ENCODE measurements at regions not wholly inside any gene's neighbourhood (a gene's known extent, or its start where the extent isn't known, plus 50 kb on each side); places are given as distances from the start of the nearest gene placed in this dataset.

DNA sequence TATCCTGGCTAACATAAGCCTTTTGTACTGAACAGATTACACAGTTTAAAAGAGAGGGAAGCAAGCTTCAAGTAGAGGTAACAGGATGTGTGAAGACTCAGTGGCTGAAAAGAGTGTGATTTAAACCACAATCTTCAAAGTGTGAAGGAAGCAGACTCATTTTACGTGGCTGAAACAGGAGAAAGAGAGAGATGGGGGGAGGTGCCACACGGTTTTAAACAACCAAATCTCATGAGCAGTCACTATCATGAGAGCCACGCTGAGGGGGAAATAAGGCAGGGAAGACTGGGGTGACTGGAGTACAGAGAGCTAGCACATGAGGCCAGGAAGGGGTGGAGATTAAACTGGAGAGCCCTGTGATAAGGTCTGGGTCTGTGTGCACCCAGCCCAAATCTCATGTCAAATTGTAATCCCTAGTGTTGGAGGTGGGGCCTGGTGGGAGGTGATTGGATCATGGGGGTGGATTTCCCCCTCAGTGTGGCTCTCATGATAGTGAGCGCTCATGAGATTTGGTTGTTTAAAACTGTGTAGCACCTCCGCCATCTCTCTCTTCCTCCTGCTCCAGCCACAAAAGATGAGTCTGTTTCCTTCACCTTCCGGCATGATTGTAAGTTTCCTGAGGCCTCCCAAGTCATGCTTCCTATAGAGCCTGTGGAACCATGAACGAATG, 318.6 kb upstream of the CD180 start:
- Mint-ChIP-seq H3K9me3 (no peaks in the 10 kb centered on the region), H3K36me3 (ENCODE audit: low read depth) (no peaks in the 10 kb centered on the region), H3K4me3 (peak overlapping the region; percentile 44), H3K4me1 (peaks cover 26% of the 10 kb centered on the region), H3K27me3 (no peaks in the 10 kb centered on the region), H3K27ac (peak overlapping the region; percentile 1)
- ATAC-seq (replicated peaks), result peak; percentile 92

DNA sequence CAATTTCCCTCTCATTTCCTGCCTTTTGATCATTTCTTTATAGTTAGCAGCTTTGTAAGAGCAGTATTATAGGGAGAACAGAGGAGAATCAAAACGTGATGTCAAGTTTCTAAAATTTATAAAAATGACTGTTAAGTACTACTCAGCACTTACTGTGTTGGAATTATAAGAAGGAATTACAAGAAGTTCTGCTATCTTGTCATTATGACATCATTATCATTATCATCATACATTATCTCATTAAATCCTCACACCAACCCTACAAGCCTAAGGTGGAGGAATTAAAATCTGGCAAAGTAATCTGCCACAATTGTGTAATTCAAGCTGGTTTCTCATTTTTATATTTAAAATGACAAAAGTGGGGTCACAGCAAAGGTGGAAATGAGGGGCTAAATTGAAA, 316.2 kb upstream of the CD180 start:
- no peaks in the 10 kb centered on the region for H3K36me3 Mint-ChIP-seq (ENCODE audit: low read depth)
- H3K4me1 Mint-ChIP-seq, result peaks cover 14% of the 10 kb centered on the region
- H3K9me3 Mint-ChIP-seq, result no peaks in the 10 kb centered on the region
- H3K27me3 Mint-ChIP-seq, result no peaks in the 10 kb centered on the region
- H3K27ac Mint-ChIP-seq, result no peak overlapping the region
- no peak overlapping the region for H3K4me3 Mint-ChIP-seq
- ATAC-seq (replicated peaks), result no peak

DNA sequence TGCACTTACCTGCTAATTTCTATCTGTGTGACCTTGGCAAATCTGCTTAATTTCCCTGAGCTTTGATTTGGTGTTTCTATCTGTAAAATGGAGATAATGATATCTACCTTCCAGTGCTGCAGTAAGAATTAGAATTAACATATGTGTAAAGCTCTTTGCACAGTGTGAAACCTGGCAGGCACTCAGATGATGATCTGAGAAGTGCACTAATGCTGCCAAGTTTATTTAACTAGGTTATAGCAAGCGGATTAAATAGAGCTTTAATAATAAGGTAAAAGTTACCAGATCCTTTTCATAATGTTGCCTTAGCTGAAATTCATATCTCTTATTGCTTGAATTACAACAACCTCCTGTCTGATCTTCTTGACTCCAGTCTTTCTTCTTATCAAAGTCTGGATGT, 315.3 kb upstream of the CD180 start:
- Mint-ChIP-seq H3K36me3 (ENCODE audit: low read depth) (no peaks in the 10 kb centered on the region), H3K4me1 (peaks cover 14% of the 10 kb centered on the region), H3K27me3 (no peaks in the 10 kb centered on the region), H3K9me3 (no peaks in the 10 kb centered on the region), H3K4me3 (no peak overlapping the region), H3K27ac (no peak overlapping the region)
- no peak for ATAC-seq (replicated peaks)

DNA sequence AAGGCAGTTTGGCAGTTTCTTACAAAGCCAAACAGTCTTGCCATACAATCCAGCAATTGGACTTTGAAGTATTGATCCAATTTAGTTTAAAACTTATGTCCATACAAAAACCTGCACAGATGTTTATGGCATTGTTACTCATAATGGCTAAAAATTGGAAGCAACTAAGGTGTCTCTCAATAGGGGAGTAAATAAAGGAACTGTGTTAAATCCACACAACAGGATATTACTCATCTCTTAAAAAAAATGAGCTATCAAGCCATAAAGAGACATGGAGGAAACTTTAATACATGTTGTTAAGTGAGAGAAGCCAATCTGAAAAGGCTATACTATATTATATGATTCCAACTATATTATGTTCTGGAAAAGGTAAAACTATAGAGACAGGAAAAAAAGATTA, 313.6 kb upstream of the CD180 start:
- H3K4me3 Mint-ChIP-seq, result no peak overlapping the region
- H3K4me1 Mint-ChIP-seq, result peaks cover 7% of the 10 kb centered on the region
- peaks cover 4% of the 10 kb centered on the region for H3K27me3 Mint-ChIP-seq
- H3K9me3 Mint-ChIP-seq, result no peaks in the 10 kb centered on the region
- peak; percentile 18 for ATAC-seq (replicated peaks)
- no peak overlapping the region for H3K27ac Mint-ChIP-seq
- no peaks in the 10 kb centered on the region for H3K36me3 Mint-ChIP-seq (ENCODE audit: low read depth)

DNA sequence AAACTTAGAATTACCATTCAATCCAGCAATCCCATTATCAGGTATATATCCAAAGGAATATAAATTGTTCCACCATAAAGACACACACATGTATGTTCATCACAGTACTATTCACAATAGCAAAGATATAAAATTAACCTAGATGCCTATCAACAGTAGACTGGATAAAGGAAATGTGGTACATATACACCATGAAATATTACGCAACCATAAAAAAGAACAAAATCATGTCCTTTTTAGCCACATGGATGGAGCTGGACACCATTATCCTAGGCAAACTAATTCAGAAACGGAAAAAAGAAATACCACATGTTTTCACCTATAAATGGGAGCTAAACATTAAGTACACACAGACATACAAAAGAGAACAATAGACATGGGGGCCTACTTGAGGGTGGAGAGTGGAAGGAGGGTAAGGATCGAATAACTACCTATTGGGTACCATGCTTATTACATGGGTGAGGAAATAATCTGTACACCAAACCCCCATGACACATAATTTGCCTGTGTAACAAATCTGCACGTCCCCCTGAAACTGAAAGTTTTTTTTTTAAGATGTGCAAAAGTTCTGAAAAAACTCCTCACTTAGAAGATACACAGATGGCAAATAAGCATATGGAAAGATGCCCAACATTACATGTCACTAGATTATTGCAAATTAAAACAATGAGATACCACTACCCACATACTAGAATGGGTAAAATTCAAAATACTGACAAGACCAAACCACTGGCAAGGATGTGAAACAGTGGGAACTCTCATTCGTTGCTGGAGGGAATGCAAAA, 313.0 kb upstream of the CD180 start:
- no peaks in the 10 kb centered on the region for H3K9me3 Mint-ChIP-seq
- H3K36me3 Mint-ChIP-seq (ENCODE audit: low read depth), result no peaks in the 10 kb centered on the region
- H3K4me3 Mint-ChIP-seq, result no peak overlapping the region
- H3K27me3 Mint-ChIP-seq, result peaks cover 4% of the 10 kb centered on the region
- peaks cover 1% of the 10 kb centered on the region for H3K4me1 Mint-ChIP-seq
- no peak overlapping the region for H3K27ac Mint-ChIP-seq
- no peak for ATAC-seq (replicated peaks)

DNA sequence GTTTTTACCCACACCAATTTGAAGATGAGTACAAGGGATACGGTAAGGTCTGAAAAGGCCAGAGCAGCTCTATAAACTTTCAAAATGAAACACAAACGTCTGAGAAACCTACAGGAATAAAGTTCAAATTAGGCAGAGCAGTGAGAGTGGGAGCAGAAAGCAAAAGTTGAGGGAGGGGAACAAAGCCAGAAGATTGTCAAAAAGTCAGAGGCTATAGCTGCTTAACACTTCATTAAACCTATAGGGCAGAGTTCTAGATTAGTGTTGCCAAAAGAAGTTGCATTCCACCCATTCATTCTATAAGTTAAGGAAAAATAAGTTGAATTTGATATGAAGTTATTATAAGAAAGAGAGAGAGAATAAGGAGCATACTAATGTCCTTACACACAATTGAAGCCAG, 309.6 kb upstream of the CD180 start:
- ATAC-seq (replicated peaks), result no peak
- no peak overlapping the region for H3K4me3 Mint-ChIP-seq
- H3K36me3 Mint-ChIP-seq (ENCODE audit: low read depth), result no peaks in the 10 kb centered on the region
- no peaks in the 10 kb centered on the region for H3K4me1 Mint-ChIP-seq
- no peak overlapping the region for H3K27ac Mint-ChIP-seq
- no peaks in the 10 kb centered on the region for H3K9me3 Mint-ChIP-seq
- peaks cover 4% of the 10 kb centered on the region for H3K27me3 Mint-ChIP-seq

DNA sequence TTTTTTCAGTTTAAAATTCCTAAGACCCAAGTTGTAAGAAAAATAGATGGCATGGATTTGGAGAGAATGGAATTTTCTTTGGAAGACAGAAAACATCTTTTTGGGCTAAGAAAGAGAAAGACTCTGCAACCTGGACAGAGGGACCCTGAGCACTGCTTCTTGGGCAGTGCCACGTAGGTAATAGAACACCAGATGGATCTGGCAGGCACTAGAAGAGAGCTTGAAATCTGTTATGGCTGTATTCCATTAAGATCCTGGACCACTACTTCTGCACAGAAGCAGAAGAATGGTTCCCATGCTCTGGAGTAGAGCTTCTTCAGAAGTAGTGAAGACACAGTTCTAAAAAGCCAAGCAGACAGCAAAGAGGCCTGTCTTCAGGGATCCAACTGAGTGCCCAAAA, 306.4 kb upstream of the CD180 start:
- H3K9me3 Mint-ChIP-seq, result peaks cover 6% of the 10 kb centered on the region
- peaks cover 4% of the 10 kb centered on the region for H3K27me3 Mint-ChIP-seq
- no peaks in the 10 kb centered on the region for H3K36me3 Mint-ChIP-seq (ENCODE audit: low read depth)
- no peak overlapping the region for H3K4me3 Mint-ChIP-seq
- ATAC-seq (replicated peaks), result no peak
- H3K4me1 Mint-ChIP-seq, result no peaks in the 10 kb centered on the region
- H3K27ac Mint-ChIP-seq, result no peak overlapping the region

DNA sequence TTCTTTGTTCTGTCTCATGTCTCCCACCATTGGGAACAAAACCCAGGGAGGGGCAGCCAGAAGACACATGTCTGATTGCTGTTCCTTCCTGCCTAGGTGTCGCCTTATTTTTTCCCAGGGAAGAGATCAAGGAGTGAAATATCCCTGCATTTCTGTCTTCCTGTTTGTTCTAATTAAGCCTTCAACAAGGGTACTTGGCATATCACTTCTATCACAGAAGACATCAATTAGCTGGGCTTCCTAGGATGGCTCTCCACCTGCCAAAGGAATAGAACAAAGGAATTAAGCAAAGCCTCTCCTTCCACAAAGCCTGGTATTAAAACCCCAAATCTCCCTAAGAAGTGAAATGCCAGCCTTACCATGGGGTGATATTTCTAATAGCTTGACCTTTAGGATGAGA, 299.5 kb upstream of the CD180 start:
- H3K36me3 Mint-ChIP-seq (ENCODE audit: low read depth), result no peaks in the 10 kb centered on the region
- no peak for ATAC-seq (replicated peaks)
- peaks cover 6% of the 10 kb centered on the region for H3K9me3 Mint-ChIP-seq
- no peak overlapping the region for H3K4me3 Mint-ChIP-seq
- H3K27me3 Mint-ChIP-seq, result no peaks in the 10 kb centered on the region
- peak overlapping the region; percentile 51 for H3K27ac Mint-ChIP-seq
- H3K4me1 Mint-ChIP-seq, result no peaks in the 10 kb centered on the region

DNA sequence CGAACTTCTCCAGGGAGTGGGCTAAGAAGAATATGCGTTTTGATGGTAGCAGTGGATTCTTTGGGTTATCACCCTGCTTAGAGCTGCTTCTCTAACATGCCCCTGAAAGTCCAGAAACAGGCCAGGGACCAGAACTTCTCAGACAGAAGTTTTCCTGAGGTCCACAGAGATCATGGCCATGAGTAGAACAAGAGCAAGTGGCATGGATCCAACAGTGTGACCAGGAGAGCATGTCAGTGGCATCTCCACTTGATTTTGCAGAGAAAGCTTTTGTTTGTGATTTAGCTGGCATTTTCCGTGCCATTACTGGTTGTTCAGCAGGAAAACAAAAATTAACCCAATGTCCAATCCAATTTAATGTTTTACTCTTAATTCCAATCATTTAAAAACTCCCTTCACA, 298.5 kb upstream of the CD180 start:
- H3K9me3 Mint-ChIP-seq, result peaks cover 2% of the 10 kb centered on the region
- H3K4me1 Mint-ChIP-seq, result no peaks in the 10 kb centered on the region
- H3K4me3 Mint-ChIP-seq, result no peak overlapping the region
- H3K27ac Mint-ChIP-seq, result no peak overlapping the region
- ATAC-seq (replicated peaks), result no peak
- H3K27me3 Mint-ChIP-seq, result no peaks in the 10 kb centered on the region
- no peaks in the 10 kb centered on the region for H3K36me3 Mint-ChIP-seq (ENCODE audit: low read depth)

DNA sequence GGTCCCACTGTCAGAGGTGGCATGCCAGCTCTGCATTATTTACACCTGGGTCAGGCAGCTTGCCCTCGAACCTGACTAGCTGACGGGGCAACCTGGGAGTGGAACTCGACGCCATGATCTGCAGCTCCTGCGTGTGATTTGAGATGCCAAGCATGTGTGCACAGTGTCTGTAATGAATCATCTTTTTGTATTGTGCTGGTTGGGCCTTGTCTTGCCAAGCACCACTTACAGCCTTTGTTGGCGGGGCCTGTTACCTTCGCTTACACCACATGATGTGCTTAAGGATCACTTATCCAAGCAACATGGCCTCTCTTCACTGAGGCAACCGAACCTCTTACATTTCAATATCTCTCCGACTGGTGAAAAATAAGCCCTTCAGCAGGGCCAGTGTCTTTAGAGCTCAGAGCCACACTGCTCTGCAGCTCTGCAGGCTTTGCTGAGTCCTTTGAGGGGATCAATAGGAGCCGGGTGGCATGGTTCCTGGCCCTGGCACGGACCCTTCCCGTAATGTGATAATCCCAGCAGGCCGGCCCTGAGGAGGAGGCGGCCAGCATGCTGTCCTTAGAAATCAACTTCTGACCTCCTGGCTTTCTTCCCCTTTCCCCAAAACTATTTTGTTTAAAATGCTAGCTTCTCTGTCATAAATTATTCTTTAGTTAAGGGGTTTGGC, 297.7 kb upstream of the CD180 start:
- H3K36me3 Mint-ChIP-seq (ENCODE audit: low read depth), result no peaks in the 10 kb centered on the region
- no peaks in the 10 kb centered on the region for H3K27me3 Mint-ChIP-seq
- H3K27ac Mint-ChIP-seq, result no peak overlapping the region
- ATAC-seq (replicated peaks), result no peak
- H3K4me3 Mint-ChIP-seq, result no peak overlapping the region
- no peaks in the 10 kb centered on the region for H3K9me3 Mint-ChIP-seq
- H3K4me1 Mint-ChIP-seq, result no peaks in the 10 kb centered on the region

DNA sequence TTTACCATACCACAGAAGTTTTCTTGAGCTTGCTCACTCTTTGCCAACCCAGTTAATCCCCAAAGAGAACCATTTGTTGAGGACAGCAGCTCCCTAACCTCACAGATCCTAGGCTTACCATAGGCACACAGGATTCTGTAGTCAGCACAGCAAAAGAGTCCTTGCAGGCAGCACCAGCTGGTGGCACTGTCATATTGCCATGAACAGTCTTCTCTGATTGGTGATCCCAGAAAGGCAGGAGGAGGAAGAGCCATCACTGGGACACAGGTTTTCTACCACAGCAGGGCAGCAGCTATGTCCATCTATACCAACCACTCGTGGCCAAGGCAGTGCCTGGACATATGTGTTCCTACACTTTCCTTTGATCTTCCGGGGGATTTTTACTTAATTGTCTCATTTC, 297.1 kb upstream of the CD180 start:
- Mint-ChIP-seq H3K27ac (no peak overlapping the region), H3K27me3 (no peaks in the 10 kb centered on the region), H3K4me3 (no peak overlapping the region), H3K9me3 (no peaks in the 10 kb centered on the region), H3K4me1 (no peaks in the 10 kb centered on the region), H3K36me3 (ENCODE audit: low read depth) (no peaks in the 10 kb centered on the region)
- no peak for ATAC-seq (replicated peaks)

DNA sequence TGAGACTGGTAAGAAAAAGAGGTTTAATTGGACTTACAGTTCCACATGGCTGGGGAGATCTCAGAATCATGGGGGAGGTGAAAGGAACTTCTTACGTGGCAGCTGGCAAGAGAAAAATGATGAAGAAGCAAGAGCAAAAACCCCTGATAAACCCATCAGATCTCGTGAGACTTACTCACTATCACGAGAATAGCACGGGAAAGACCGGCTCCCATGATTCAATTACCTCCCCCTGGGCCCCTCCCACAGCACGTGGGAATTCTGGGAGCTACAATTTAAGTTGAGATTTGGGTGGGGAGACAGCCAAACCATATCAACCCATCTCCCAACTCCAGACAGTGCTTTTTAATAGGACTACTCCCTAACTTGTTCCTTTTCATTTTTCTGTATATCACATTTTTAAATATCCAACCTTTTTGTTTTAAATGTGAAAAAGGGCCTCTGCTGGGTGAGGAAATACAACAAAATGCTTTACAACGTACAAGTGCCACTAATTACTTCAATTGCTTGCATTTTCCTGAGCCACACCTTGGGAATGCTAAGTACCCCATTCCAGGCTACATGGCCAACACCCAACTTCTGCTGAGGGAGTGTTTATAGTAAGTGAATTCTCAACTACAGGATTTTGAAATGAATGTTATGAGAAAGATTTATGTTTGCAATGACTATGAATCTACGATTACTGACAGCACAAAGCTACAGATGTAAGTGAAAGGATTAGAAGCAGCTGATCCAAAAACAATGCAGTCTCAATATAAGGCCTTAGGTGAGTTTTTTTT, 294.1 kb upstream of the CD180 start:
- no peaks in the 10 kb centered on the region for H3K27me3 Mint-ChIP-seq
- H3K27ac Mint-ChIP-seq, result no peak overlapping the region
- H3K9me3 Mint-ChIP-seq, result no peaks in the 10 kb centered on the region
- H3K4me1 Mint-ChIP-seq, result no peaks in the 10 kb centered on the region
- H3K36me3 Mint-ChIP-seq (ENCODE audit: low read depth), result no peaks in the 10 kb centered on the region
- ATAC-seq (replicated peaks), result no peak
- H3K4me3 Mint-ChIP-seq, result no peak overlapping the region

DNA sequence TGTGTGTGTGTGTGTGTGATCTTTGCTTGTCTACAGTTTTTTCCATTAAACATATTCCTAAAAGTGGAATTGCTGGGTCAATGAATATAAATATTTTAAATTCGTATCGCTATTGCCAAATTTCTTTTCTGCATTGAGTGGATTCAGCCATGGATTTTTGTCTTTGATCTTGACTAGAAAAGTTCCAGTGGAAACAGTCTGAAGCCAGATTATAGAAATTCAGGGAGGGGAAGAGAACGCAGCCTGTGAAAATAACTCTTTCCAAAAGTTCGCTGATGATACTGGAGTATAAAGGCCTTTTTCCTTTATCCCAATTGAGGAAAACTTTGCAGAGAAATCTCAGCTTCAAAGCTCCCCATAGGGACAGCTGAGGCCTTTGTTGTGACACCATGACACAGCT, 292.3 kb upstream of the CD180 start:
- H3K4me3 Mint-ChIP-seq, result no peak overlapping the region
- H3K9me3 Mint-ChIP-seq, result no peaks in the 10 kb centered on the region
- no peak for ATAC-seq (replicated peaks)
- H3K36me3 Mint-ChIP-seq (ENCODE audit: low read depth), result no peaks in the 10 kb centered on the region
- H3K27me3 Mint-ChIP-seq, result no peaks in the 10 kb centered on the region
- no peak overlapping the region for H3K27ac Mint-ChIP-seq
- no peaks in the 10 kb centered on the region for H3K4me1 Mint-ChIP-seq

DNA sequence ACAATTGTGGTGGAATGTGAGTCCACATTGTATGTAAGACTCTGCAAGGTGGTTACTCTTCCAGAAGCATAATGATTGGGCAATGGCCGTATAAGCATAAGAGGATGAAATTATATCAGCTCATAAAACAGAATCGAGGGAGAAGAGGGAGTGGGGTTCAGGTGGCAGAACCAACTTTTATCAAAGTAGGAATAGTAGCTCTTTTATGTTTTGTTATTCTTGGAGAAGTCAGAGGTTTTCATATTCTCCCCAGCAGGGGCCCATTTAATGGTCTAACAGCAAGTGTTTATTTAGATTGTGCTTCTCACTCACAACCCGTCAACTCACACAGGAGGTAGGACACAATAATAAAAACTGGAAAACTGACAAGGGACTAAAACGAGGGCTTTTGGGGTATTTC, 291.3 kb upstream of the CD180 start:
- no peak for ATAC-seq (replicated peaks)
- Mint-ChIP-seq H3K27me3 (peaks cover 3% of the 10 kb centered on the region), H3K27ac (no peak overlapping the region), H3K4me3 (no peak overlapping the region), H3K9me3 (no peaks in the 10 kb centered on the region), H3K36me3 (ENCODE audit: low read depth) (no peaks in the 10 kb centered on the region), H3K4me1 (no peaks in the 10 kb centered on the region)

Measured in activated T-helper 17 cell treated with anti-CD3 and anti-CD28 coated beads, Interleukin-2, amount 50 U/mL, for 72 hours (primary cell).